ENCODE measurements at regions not wholly inside any gene's neighbourhood (a gene's known extent, or its start where the extent isn't known, plus 50 kb on each side); places are given as distances from the start of the nearest gene placed in this dataset.

DNA sequence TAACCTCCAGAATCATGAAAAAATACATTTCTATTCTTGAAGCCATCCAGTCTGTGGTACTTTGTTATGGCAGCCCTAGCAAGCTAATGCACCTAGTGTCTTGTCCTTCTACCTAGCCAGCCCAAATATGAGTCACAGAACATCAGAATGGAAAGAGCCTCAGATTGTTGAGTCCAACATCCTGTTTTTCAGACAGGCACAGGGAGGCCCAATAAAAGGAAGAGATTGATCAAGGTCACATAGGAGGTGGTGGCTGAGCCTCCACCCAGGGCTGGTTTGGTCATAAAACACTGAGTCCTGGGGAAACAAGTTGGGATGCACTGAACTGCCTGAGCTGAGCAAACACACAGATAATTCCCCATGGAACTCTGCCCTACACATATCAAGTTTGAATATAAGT, 195.5 kb downstream of the TTC32 start:
- intact Hi-C loops (cut with DNase I), result no loop called here
- DNase-seq, result no peak
- ATAC-seq (ENCODE audit: poor library complexity), result no peak

DNA sequence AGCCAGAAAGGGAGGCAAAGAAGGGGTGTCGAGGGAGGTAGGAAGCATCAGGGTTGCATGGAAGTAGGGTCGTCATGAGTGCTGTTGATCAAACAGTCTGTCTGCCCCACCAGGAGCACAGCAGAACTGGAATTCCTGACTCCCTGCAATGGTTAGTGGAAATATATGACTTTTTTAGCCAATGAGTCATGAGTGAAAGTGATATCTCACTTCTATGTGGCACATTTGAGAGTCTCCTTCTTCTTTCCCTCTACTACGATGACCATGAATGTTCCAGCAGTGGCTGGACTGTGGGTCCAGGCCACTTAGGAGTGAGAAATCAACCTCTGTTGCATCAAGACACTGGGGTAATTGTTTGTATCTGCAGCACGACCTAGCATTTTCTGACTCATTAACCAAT, 199.5 kb downstream of the TTC32 start:
- ATAC-seq (ENCODE audit: poor library complexity), result no peak
- intact Hi-C loops (cut with DNase I), result no loop called here
- DNase-seq, result no peak

DNA sequence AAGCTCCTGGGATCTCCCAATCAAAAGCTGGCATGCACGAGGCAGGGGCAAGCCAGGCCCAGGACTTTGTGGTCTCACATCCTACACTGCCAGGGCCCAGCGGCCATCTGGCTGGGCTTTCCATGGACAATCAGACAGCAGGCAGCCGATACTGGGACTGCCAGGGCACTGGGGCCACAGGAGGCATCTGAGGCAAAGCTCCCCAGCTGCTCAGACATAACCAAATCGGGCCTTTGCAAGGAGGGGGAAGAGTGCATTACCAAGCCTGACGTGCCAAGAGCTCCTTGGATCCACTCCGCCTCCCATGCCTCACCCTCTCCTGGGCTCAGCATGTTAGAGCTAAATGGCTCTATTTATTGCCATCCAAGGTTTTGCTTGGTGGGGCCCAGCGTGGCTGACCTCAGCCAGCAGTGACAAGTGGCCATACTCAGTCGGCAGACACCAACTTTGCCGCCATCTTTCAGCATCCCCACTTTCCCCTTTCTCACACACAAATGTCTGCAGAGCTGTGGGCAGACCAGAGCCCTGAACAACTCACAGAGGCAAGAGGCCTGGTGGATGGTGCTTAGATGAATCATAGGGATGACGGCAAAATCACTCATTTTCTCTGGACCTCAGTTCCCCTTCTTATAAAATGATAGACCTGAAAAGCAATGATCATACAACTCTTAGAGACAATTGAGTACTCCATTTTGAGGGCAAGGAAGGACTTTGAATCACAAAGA, 200.8 kb downstream of the TTC32 start:
- intact Hi-C loops (cut with DNase I), result no loop called here
- ATAC-seq (ENCODE audit: poor library complexity), result no peak
- DNase-seq, result no peak

DNA sequence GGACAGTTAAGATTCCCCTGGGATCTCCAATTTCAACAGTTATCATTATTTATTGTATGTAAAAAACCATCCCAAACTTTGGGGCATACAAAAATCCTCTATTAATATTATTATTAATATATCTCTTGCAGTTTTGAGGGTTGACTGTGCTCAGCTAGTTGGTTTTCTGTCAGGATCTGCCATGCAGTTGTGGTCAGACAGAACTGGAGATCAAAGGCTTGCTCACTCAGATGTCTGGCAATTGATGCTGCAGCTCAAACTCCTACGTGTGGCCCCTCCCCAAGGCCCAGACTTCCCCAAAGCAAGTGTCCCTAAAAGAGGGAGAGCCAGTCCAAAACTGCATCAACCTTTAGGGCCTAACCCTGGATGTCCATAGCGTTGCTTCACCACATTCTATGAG, 204.7 kb downstream of the TTC32 start:
- intact Hi-C loops (cut with DNase I), result no loop called here
- ATAC-seq (ENCODE audit: poor library complexity), result no peak

DNA sequence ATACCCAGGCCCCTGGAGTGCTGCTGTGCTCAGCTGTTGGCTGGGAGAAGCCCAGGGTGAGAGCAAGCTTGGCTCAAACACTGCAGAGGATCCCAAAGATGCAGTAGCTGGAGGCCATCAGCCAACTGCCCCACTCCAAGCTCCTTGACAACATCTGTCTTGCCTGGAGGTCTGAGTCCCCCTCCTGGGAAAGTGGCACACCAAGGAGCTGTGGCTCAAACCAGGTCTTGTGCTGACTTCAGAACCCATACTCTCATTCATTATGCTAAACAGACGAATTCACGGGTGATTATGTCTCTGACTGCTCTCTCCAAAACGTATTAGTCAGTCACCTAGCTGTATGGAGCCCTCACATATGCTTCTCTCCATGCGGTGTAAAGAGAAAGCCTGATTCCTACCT, 206.1 kb downstream of the TTC32 start:
- no peak for DNase-seq
- intact Hi-C loops (cut with DNase I), result no loop called here
- ATAC-seq (ENCODE audit: poor library complexity), result no peak

More for the DNA sequence above, 204.7 kb downstream of the TTC32 start:
- DNase-seq, result no peak

DNA sequence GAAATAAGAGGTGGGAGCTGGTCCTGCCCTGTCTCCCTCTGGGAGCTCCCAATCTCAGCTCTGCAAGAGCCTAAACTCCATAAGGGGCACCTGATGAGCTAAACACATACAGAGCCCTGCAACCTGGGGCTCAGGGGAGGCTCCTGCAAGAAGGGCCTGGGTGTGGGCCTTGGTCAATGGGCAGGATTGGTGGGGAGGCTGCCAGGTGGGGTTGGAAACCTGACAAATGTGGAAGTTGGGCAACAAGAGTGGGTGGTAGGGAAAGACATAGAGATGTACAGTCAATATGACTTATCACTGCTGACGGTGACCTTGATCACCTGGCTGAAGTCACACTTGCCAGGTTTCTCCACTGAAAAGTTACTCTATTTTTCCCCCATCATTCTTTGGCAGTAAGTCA, 209.9 kb downstream of the TTC32 start:
- DNase-seq (no peak), ATAC-seq (ENCODE audit: poor library complexity) (no peak)
- intact Hi-C loops (cut with DNase I), result no loop called here

DNA sequence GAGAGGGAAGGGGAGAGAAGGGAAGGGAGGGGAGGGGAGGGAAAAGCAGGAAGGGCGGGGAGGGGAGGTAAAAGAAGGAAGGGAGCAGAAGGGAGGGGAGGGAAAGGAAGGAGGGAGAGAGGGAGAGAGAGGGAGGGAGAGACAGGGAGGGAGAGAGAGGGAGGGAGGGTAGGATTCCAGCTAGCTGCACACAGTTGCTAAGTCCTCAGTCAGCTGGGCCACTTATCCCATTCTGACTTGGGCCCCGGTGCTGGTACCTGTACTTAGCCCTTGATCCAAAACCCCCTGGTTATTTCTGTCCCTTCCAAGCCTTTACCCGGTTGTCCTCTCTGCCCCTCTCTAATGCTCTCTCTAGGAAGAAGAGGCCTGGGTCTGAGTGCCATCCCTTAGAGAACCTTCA, 211.4 kb downstream of the TTC32 start:
- DNase-seq (no peak), ATAC-seq (ENCODE audit: poor library complexity) (no peak)
- intact Hi-C loops (cut with DNase I), result no loop called here

DNA sequence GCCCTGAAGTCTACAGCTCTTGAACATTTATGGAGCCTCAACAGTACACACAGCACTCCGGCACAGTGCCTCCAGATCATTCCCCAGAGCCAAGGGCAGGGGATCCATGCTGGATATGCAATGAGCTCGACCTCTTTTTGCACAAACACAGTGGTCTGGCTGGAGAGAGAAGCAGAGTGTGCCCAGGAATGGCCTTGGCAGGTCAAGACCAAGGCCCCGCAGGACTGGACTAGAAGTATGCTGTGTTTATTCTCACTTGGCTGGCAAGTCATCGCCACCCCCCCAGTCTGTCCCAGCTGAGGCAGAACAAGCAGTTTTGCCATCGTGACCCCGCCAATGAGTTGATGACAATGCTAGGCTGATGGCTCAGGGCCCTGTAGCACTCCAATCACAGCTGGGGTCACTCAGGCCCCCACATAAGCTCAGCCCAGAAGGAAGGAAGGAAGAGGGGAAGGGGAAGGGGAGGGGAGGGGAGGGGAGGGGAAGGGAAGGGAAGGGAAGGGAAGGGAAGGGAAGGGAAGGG, 212.1 kb downstream of the TTC32 start:
- no peak for DNase-seq
- intact Hi-C loops (cut with DNase I), result no loop called here
- no peak for ATAC-seq (ENCODE audit: poor library complexity)

DNA sequence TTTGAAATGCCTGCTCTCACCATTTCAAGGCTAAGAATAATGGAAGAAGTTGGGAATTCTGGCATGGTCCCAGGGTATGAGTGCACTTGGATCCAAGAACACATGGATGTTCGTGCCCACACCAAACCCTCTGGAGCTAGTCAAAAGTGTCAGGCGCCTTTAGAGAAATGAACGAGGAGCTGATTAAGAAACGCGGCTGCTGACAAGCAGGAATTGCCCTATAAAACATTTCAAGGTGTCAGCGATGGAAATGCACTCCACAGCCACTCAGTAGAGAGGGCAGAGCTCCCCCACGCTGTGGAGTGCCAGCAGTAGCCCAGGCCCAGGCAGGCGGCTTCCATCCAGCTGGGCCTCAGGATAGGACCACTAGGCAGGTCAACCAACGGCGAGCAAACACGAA, 213.7 kb downstream of the TTC32 start:
- peak; percentile 65 for DNase-seq
- intact Hi-C loops (cut with DNase I), result no loop called here
- peak; percentile 96 for ATAC-seq (ENCODE audit: poor library complexity)

DNA sequence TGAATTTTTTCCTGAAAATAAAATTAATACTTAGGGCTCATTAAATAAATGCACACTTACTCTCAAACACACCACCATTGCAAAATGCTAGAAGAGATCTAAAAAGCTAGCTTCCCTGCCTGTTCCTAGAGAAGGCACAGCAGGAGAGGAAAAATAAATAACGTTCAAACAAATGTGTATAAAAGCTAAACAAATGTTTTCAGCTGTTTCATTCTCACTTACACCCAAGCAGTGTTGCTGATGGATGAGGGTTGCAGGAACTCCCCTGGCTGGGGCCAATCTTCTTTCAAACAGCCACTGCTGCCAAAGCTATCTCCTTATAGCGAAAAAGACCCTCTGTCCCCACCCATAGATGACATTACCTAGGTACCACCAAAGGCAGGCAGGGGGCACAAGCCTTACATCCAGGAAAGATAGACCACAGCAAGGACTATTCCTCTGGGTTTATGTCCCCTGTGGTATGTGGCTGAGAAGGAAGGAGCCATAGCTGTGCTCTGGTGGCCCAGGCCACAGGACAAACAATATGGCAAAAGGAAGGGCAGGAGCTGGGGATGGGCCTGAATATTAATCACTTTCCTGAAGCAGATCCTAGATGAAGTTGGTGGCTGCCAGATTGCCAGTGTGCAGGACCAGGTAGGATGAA, 214.6 kb downstream of the TTC32 start:
- no peak for DNase-seq
- no peak for ATAC-seq (ENCODE audit: poor library complexity)
- intact Hi-C loops (cut with DNase I), result no loop called here

DNA sequence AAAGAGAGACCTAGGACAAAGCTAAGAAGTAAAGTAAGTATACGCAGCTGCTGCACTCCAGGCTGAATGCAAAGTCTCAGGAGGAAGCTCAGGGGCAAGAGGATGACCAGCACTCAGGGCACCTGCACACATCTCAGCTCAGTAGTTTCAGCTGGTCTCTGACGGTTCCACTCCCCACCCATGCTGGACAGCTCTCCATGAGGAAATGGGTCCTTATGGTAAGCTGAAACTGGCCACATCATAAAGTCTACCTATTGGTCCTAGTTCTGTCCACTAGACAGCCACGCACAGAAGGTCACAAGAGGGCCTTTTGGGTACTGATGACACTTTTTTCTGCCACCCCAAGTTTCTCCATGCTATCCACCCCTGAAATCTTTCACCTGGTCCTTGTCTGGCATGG, 215.3 kb downstream of the TTC32 start:
- DNase-seq (no peak), ATAC-seq (ENCODE audit: poor library complexity) (no peak)
- intact Hi-C loops (cut with DNase I), result no loop called here

DNA sequence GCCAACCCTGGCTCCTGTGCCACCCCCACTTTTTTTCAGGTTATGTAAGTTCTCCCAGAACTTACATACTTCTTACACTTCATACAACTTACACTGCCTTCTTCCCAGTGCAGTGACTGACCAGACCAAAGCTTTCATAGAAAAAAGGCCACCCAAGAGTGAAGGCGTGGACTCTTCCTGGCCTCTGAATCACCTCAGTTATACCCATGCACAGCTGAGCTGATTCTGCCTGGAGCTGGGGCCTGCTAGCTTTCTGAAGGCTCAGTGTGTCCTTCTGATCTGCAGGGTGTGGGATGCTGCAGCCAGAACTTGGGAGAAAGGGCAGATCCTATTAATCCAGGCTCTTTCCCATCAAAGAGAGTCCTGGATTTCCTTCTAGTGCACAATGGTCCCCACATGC, 216.1 kb downstream of the TTC32 start:
- DNase-seq, result no peak
- intact Hi-C loops (cut with DNase I), result no loop called here
- ATAC-seq (ENCODE audit: poor library complexity), result no peak

DNA sequence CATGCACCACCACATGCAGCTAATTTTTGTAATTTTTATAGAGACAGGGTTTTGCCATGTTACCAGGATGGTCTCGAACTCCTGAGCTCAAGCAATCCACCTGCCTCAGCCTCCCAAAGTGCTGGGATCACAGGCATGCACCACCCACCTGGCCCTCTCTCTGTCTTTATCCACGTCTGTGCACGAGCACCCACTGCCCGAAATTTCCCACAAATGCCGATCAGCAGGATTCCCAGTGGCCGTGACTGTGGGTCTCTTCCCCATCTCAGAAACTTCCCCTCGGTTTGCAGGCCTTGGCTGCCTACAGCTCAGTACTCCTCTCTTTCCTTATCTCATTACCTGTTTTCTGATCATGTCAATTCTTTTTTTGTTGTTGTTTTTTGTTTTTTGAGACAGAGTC, 217.3 kb downstream of the TTC32 start:
- DNase-seq, result no peak
- intact Hi-C loops (cut with DNase I), result no loop called here

DNA sequence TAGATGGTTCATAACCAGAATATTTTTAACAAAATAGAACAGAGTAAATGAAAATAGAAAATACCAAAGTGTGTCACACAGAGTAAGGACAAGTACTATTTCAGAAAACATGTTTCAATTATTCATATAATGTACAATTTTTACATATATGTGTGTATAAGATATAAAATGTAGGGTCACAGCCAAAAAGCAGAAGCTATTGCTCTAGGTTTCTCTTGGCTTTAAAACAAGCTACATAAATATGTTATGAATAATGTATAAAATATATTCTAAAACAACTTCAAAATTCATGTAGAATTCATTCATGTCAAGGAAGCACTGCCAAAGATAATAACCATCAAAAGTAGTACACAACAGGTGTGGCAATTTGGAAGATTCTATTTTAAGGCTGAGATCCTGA, 218.2 kb downstream of the TTC32 start:
- DNase-seq (no peak), ATAC-seq (ENCODE audit: poor library complexity) (no peak)
- intact Hi-C loops (cut with DNase I), result no loop called here

More for the DNA sequence above, 217.3 kb downstream of the TTC32 start:
- no peak for ATAC-seq (ENCODE audit: poor library complexity)

DNA sequence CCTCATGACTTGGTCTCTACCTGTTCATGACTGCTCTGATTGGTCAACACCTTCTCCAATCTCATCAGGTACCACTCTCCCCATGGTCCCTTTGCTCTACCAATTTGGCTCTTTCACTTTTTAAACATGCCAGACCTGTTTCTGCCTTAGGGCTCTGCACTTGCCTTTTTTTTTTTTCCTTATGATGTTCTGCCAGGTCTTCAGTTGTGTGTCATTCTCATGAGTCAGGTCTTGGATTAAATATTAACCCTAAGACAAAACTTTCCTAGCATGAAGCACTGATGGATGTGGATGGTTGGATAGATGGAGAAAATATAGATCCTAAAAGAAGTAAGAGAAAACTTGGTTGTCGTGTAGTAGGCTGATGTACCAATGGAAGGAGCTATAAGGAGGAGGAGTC, 219.3 kb downstream of the TTC32 start:
- ATAC-seq (ENCODE audit: poor library complexity) (no peak), DNase-seq (no peak)
- intact Hi-C loops (cut with DNase I), result no loop called here

DNA sequence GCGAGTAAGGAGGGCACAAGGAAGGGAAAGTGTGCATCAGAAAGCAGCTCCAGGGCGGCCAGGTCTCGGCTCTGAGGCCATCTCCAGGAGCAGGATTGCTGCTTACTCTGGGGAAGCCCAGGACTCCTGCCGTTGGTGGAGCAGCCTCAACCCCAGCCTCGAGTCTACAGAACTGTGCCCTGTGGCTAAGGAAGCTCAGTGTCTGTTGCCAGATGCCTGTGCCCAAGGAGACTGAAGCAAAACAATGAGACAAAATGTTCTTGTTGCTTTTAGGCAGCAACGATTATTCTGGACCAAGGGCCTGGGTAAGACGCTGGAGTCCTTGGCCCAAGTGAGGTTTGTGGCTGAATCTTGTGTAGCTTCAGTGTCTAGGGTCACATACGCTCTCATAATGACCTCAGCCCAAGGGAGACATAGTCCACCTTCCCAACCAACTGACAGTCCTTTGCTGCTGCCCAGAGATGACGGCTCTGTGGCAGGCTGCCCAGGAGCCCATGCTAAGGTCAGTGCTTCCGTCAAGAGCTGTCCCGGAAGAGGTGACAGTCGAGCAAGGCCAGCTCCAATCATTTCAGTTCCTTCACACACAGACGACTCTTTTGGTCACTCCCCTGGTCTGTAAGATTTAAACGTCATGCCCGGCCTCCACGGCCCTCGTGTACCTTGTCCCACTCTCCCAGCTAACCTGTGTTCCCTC, 223.8 kb downstream of the TTC32 start:
- intact Hi-C loops (cut with DNase I), result no loop called here

DNA sequence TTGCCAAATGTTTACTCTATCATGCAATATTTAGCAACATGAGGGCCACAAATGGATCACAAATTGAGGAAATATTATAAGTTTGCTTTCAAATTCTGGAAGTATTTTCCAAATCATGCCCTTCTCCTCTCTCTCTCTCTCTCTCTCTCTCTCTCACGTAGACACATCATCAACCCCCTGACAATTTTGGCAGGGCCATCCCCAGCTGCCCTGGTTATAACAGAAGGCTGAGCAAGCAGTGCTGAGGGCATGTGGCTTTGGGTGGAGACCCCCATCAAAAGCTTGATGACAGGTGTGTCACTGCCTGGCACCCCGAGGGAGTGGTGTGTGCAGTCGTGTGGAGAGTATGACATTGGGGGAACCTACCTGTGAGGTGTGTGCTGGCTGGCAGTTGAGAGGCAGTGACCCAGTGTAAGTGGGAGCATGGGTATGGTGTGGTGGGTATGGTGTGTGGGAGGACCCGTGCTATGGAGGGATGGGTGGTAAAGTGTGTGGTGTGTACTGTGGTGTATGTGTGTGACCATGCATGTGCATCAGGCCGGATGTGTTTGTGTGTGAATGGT, 224.5 kb downstream of the TTC32 start:
- intact Hi-C loops (cut with DNase I), result no loop called here
- ATAC-seq (ENCODE audit: poor library complexity), result peak; percentile 6
- no peak for DNase-seq

More for the DNA sequence above, 223.8 kb downstream of the TTC32 start:
- ATAC-seq (ENCODE audit: poor library complexity) (peak; percentile 92), DNase-seq (peak; percentile 89)

DNA sequence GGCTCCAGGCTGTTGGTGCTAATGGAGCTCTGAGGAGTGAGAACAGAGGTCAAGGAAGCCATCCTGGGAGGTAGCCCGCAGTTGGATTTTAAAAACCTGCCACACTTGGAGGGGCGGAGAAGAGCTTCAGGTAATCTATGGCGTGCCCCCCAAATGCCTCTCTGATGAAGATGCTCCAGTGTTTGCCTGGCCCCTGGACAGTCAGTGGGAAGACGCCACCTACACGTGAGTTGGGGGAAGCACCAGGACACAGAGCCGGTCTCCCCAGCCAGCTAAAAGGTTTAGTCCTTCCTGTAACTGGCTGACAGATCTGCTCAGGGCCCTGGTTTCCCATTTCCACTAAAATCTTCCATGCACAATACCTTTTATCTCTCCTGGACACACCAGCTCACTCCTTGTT, 225.0 kb downstream of the TTC32 start:
- intact Hi-C loops (cut with DNase I), result no loop called here
- DNase-seq (no peak), ATAC-seq (ENCODE audit: poor library complexity) (no peak)

DNA sequence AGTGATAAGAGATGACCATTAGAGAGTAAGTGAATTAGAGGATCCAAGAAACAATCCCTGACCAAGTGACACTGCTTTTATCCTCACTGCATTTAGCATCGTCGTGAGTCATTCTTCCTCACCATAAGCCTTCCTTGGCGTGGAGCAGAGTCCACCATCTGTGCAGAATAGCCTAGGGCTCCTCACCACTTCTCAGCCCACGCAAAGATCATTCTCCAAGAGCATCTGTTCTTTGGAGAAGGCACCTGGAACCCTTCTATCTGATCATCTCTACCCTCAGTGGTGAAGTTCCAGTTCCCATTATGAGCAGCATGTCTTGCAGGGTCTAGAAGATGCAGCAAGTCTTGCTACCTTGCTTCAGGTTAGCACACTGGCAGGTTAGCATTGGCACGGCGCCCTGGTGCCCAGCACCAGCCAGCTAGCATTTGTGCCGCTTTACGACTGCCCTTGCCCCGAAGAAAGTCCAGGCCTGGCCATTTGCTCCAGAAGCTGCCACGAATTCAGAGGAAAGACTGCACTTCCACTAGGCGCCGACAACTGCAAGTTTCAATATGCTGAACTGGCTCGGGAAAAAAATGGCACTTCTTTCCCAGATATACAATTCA, 225.8 kb downstream of the TTC32 start:
- ATAC-seq (ENCODE audit: poor library complexity), result no peak
- DNase-seq, result no peak
- intact Hi-C loops (cut with DNase I), result no loop called here
